Neural progenitor cell (in vitro differentiated cells): ENCODE measurements at regions not wholly inside any gene's neighbourhood (a gene's known extent, or its start where the extent isn't known, plus 50 kb on each side); places are given as distances from the start of the nearest gene placed in this dataset.

Experiments
- EZH2 ChIP-seq: fragments of 200-600 bp; sonication (generic); IDR thresholded peaks from 2 replicates; pipeline ENCODE4 v1.6.1; 2017; ENCODE audit warnings: antibody characterized with exemption, mild to moderate bottlenecking, moderate library complexity
- TF ChIP-seq, protein P1 (sequence below): fragments of 200-600 bp; sonication (generic); IDR thresholded peaks from 2 replicates; pipeline ENCODE4 v1.5.1; 2017; ENCODE audit warnings: antibody characterized with exemption, mild to moderate bottlenecking

- TF ChIP-seq, protein P1, sequence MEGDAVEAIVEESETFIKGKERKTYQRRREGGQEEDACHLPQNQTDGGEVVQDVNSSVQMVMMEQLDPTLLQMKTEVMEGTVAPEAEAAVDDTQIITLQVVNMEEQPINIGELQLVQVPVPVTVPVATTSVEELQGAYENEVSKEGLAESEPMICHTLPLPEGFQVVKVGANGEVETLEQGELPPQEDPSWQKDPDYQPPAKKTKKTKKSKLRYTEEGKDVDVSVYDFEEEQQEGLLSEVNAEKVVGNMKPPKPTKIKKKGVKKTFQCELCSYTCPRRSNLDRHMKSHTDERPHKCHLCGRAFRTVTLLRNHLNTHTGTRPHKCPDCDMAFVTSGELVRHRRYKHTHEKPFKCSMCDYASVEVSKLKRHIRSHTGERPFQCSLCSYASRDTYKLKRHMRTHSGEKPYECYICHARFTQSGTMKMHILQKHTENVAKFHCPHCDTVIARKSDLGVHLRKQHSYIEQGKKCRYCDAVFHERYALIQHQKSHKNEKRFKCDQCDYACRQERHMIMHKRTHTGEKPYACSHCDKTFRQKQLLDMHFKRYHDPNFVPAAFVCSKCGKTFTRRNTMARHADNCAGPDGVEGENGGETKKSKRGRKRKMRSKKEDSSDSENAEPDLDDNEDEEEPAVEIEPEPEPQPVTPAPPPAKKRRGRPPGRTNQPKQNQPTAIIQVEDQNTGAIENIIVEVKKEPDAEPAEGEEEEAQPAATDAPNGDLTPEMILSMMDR = no peak
- no peak for TF ChIP-seq EZH2
Observed at GRCh38 chr10:60589376-60589775, 188.9 kb upstream of the CDK1 start.
